WTC11 (cell line): ENCODE measurements at regions not wholly inside any gene's neighbourhood (a gene's known extent, or its start where the extent isn't known, plus 50 kb on each side); places are given as distances from the start of the nearest gene placed in this dataset.

Experiments used
- ATAC-seq: fragments of 200-7000 bp; cut with Tn5 transposase; 2 replicates; pipeline ENCODE4 v1.10.0; 2021; ENCODE audit warnings: mild to moderate bottlenecking, moderate library complexity
- CTCF ChIA-PET: fragments of 300-600 bp; sonication (Branson Sonifier 250); formaldehyde crosslinking; loops from one replicate; lab custom pipeline; 2021; ENCODE audit warnings: antibody characterized with exemption; lab: Charles Lee
- POLR2A ChIA-PET: fragments of 350-600 bp; sonication (Branson Sonifier 250); formaldehyde crosslinking; loops from one replicate; lab custom pipeline; 2021; ENCODE audit warnings: antibody characterized with exemption; lab: Charles Lee
- DNase-seq: peaks from one replicate; pipeline ENCODE4 v3.0.0; 2021; ENCODE audit warnings: low spot score
- H3K27ac Mint-ChIP-seq: 2 replicates; pipeline ENCODE4 v1.8.0; 2021; ENCODE audit warnings: mixed read lengths
- H3K27me3 Mint-ChIP-seq: 2 replicates; pipeline ENCODE4 v1.8.0; 2021; ENCODE audit warnings: low read depth, mild to moderate bottlenecking, moderate library complexity, mixed read lengths
- H3K36me3 Mint-ChIP-seq: 2 replicates; pipeline ENCODE4 v1.8.0; 2021; ENCODE audit warnings: mixed read lengths
- H3K4me1 Mint-ChIP-seq: 2 replicates; pipeline ENCODE4 v1.8.0; 2022; ENCODE audit warnings: mixed read lengths
- H3K4me3 Mint-ChIP-seq: 2 replicates; pipeline ENCODE4 v1.8.0; 2021; ENCODE audit warnings: mild to moderate bottlenecking, moderate library complexity, mixed read lengths
- H3K9me3 Mint-ChIP-seq: 2 replicates; pipeline ENCODE4 v1.8.0; 2021; ENCODE audit warnings: mixed read lengths
- ATF1 ChIP-seq: sonication (generic); formaldehyde crosslinking; IDR thresholded peaks from 2 replicates; pipeline ENCODE4 v1.8.1; 2023; ENCODE audit warnings: mild to moderate bottlenecking, moderate library complexity, missing genetic modification reagents
- ETV6 ChIP-seq: sonication (generic); formaldehyde crosslinking; IDR thresholded peaks from 2 replicates; pipeline ENCODE4 v1.8.1; 2022; ENCODE audit warnings: mild to moderate bottlenecking, missing genetic modification reagents
- FOXJ3 ChIP-seq: sonication (generic); formaldehyde crosslinking; IDR thresholded peaks from 2 replicates; pipeline ENCODE4 v1.9.0; 2021; ENCODE audit warnings: missing genetic modification reagents, mild to moderate bottlenecking, borderline replicate concordance
- FOXK1 ChIP-seq: sonication (generic); formaldehyde crosslinking; IDR thresholded peaks from 2 replicates; pipeline ENCODE4 v1.8.0; 2022; ENCODE audit warnings: mild to moderate bottlenecking, moderate library complexity, missing genetic modification reagents
- JUN ChIP-seq: sonication (generic); formaldehyde crosslinking; IDR thresholded peaks from 2 replicates; pipeline ENCODE4 v1.8.0; 2023; ENCODE audit warnings: mild to moderate bottlenecking, missing genetic modification reagents
- KAT7 ChIP-seq: sonication (generic); formaldehyde crosslinking; IDR thresholded peaks from 2 replicates; pipeline ENCODE4 v1.8.1; 2023; ENCODE audit warnings: missing genetic modification reagents, mild to moderate bottlenecking, borderline replicate concordance
- MYBL2 ChIP-seq: sonication (generic); formaldehyde crosslinking; IDR thresholded peaks from 2 replicates; pipeline ENCODE4 v1.8.1; 2023; ENCODE audit warnings: mild to moderate bottlenecking, moderate library complexity, missing genetic modification reagents
- NFE2L1 ChIP-seq: sonication (generic); formaldehyde crosslinking; IDR thresholded peaks from 2 replicates; pipeline ENCODE4 v1.8.1; 2023; ENCODE audit warnings: missing genetic modification reagents
- NR1H2 ChIP-seq: sonication (generic); formaldehyde crosslinking; IDR thresholded peaks from 2 replicates; pipeline ENCODE4 v1.9.0; 2021; ENCODE audit warnings: mild to moderate bottlenecking, moderate library complexity, missing genetic modification reagents
- SOX15 ChIP-seq: fragments of 250-450 bp; sonication (Bioruptor Pico); IDR thresholded peaks from 2 replicates; pipeline ENCODE4 v1.9.0; 2021; ENCODE audit warnings: mild to moderate bottlenecking
- STAT6 ChIP-seq: sonication (generic); formaldehyde crosslinking; conservative IDR thresholded peaks from 2 replicates; pipeline ENCODE4 v1.8.1; 2023; ENCODE audit warnings: mild to moderate bottlenecking, low read depth, missing genetic modification reagents, moderate library complexity
- USF2 ChIP-seq: sonication (generic); formaldehyde crosslinking; IDR thresholded peaks from 2 replicates; pipeline ENCODE4 v1.8.1; 2023; ENCODE audit warnings: mild to moderate bottlenecking, missing genetic modification reagents, moderate library complexity
- ZNF121 ChIP-seq: sonication (generic); formaldehyde crosslinking; IDR thresholded peaks from 2 replicates; pipeline ENCODE4 v1.8.0; 2023; ENCODE audit warnings: missing genetic modification reagents
- ZNF232 ChIP-seq: sonication (generic); formaldehyde crosslinking; IDR thresholded peaks from 2 replicates; pipeline ENCODE4 v1.8.0; 2022; ENCODE audit warnings: mild to moderate bottlenecking, missing genetic modification reagents
- ZNF263 ChIP-seq: sonication (generic); formaldehyde crosslinking; IDR thresholded peaks from 2 replicates; pipeline ENCODE4 v1.8.1; 2022; ENCODE audit warnings: low read depth, mild to moderate bottlenecking, moderate library complexity, missing genetic modification reagents
- ZNF423 ChIP-seq: fragments of 250-450 bp; sonication (Bioruptor Pico); IDR thresholded peaks from 2 replicates; pipeline ENCODE4 v2.1.2; 2022; ENCODE audit warnings: mild to moderate bottlenecking, moderate library complexity
- TF ChIP-seq, protein P1 (sequence below): sonication (generic); formaldehyde crosslinking; IDR thresholded peaks from 2 replicates; pipeline ENCODE4 v1.8.0; 2022; ENCODE audit warnings: mild to moderate bottlenecking, missing genetic modification reagents
- TF ChIP-seq, protein P2 (sequence below): fragments of 250-450 bp; sonication (Bioruptor Pico); IDR thresholded peaks from 2 replicates; pipeline ENCODE4 v1.9.0; 2021; ENCODE audit warnings: moderate library complexity, mild to moderate bottlenecking, inconsistent platforms, borderline replicate concordance
- TF ChIP-seq, protein P3 (sequence below): sonication (generic); formaldehyde crosslinking; IDR thresholded peaks from 2 replicates; pipeline ENCODE4 v1.8.0; 2022; ENCODE audit warnings: mild to moderate bottlenecking, missing genetic modification reagents
- TF ChIP-seq, protein P4 (sequence below): sonication (generic); formaldehyde crosslinking; IDR thresholded peaks from 2 replicates; pipeline ENCODE4 v1.8.1; 2022; ENCODE audit warnings: low read depth, missing genetic modification reagents, borderline replicate concordance
- TF ChIP-seq, protein P5 (sequence below): sonication (generic); formaldehyde crosslinking; IDR thresholded peaks from 2 replicates; pipeline ENCODE4 v1.8.1; 2023; ENCODE audit warnings: mild to moderate bottlenecking, moderate library complexity, missing genetic modification reagents
- TF ChIP-seq, protein P6 (sequence below): sonication (generic); formaldehyde crosslinking; IDR thresholded peaks from 2 replicates; pipeline ENCODE4 v1.8.1; 2022; ENCODE audit warnings: mild to moderate bottlenecking, missing genetic modification reagents, moderate library complexity, borderline replicate concordance

- Mint-ChIP-seq H3K4me3 (no peak overlapping the region), H3K9me3 (no peaks in the 10 kb centered on the region), H3K4me1 (peaks cover 14% of the 10 kb centered on the region), H3K36me3 (no peaks in the 10 kb centered on the region), H3K27me3 (no peaks in the 10 kb centered on the region; the same call in 1 of the 2 replicates), H3K27ac (no peak overlapping the region)
- DNase-seq: no peak
- POLR2A ChIA-PET: no interaction called here
- TF ChIP-seq FOXK1: no peak
- TF ChIP-seq, protein P1, sequence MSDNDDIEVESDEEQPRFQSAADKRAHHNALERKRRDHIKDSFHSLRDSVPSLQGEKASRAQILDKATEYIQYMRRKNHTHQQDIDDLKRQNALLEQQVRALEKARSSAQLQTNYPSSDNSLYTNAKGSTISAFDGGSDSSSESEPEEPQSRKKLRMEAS (CRISPR knock-in tag): no peak
- TF ChIP-seq MYBL2 (CRISPR knock-in tag): no peak
- TF ChIP-seq, protein P2, sequence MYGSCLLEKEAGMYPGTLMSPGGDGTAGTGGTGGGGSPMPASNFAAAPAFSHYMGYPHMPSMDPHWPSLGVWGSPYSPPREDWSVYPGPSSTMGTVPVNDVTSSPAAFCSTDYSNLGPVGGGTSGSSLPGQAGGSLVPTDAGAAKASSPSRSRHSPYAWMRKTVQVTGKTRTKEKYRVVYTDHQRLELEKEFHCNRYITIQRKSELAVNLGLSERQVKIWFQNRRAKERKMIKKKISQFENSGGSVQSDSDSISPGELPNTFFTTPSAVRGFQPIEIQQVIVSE (CRISPR knock-in tag): no peak
- no peak for TF ChIP-seq ATF1 (CRISPR knock-in tag)
- no peak for TF ChIP-seq ZNF263 (CRISPR knock-in tag)
- no peak for TF ChIP-seq ETV6 (CRISPR knock-in tag)
- TF ChIP-seq, protein P3, sequence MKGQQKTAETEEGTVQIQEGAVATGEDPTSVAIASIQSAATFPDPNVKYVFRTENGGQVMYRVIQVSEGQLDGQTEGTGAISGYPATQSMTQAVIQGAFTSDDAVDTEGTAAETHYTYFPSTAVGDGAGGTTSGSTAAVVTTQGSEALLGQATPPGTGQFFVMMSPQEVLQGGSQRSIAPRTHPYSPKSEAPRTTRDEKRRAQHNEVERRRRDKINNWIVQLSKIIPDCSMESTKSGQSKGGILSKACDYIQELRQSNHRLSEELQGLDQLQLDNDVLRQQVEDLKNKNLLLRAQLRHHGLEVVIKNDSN (CRISPR knock-in tag): no peak
- no peak for TF ChIP-seq ZNF232 (CRISPR knock-in tag)
- no peak for TF ChIP-seq NR1H2 (CRISPR knock-in tag)
- no peak for TF ChIP-seq SOX15 (CRISPR knock-in tag)
- no peak for ATAC-seq
- CTCF ChIA-PET: no interaction called here
Measured at GRCh38 chr14:32014498-32014897, 62.6 kb upstream of the ARHGAP5 start.

- TF ChIP-seq, protein P4, sequence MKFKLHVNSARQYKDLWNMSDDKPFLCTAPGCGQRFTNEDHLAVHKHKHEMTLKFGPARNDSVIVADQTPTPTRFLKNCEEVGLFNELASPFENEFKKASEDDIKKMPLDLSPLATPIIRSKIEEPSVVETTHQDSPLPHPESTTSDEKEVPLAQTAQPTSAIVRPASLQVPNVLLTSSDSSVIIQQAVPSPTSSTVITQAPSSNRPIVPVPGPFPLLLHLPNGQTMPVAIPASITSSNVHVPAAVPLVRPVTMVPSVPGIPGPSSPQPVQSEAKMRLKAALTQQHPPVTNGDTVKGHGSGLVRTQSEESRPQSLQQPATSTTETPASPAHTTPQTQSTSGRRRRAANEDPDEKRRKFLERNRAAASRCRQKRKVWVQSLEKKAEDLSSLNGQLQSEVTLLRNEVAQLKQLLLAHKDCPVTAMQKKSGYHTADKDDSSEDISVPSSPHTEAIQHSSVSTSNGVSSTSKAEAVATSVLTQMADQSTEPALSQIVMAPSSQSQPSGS (CRISPR knock-in tag): no peak
- TF ChIP-seq USF2 (CRISPR knock-in tag) (no peak), STAT6 (no peak), JUN (no peak), KAT7 (CRISPR knock-in tag) (no peak), ETV6 (CRISPR knock-in tag) (no peak), ZNF121 (CRISPR knock-in tag) (no peak), NR1H2 (CRISPR knock-in tag) (no peak), NFE2L1 (CRISPR knock-in tag) (no peak), FOXJ3 (CRISPR knock-in tag) (no peak), ZNF423 (no peak)
- TF ChIP-seq, protein P5, sequence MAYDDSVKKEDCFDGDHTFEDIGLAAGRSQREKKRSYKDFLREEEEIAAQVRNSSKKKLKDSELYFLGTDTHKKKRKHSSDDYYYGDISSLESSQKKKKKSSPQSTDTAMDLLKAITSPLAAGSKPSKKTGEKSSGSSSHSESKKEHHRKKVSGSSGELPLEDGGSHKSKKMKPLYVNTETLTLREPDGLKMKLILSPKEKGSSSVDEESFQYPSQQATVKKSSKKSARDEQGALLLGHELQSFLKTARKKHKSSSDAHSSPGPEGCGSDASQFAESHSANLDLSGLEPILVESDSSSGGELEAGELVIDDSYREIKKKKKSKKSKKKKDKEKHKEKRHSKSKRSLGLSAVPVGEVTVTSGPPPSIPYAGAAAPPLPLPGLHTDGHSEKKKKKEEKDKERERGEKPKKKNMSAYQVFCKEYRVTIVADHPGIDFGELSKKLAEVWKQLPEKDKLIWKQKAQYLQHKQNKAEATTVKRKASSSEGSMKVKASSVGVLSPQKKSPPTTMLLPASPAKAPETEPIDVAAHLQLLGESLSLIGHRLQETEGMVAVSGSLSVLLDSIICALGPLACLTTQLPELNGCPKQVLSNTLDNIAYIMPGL (CRISPR knock-in tag): no peak
- TF ChIP-seq, protein P6, sequence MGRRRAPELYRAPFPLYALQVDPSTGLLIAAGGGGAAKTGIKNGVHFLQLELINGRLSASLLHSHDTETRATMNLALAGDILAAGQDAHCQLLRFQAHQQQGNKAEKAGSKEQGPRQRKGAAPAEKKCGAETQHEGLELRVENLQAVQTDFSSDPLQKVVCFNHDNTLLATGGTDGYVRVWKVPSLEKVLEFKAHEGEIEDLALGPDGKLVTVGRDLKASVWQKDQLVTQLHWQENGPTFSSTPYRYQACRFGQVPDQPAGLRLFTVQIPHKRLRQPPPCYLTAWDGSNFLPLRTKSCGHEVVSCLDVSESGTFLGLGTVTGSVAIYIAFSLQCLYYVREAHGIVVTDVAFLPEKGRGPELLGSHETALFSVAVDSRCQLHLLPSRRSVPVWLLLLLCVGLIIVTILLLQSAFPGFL: no peak
- Mint-ChIP-seq H3K4me3 (no peak overlapping the region), H3K36me3 (no peaks in the 10 kb centered on the region; the same call in 1 of the 2 replicates), H3K27ac (no peak overlapping the region), H3K4me1 (peaks cover 14% of the 10 kb centered on the region), H3K27me3 (no peaks in the 10 kb centered on the region; the same call in 1 of the 2 replicates), H3K9me3 (peaks cover 2% of the 10 kb centered on the region)
- no peak for ATAC-seq
- DNase-seq: no peak
- ChIA-PET POLR2A (no interaction called here), CTCF (no interaction called here)
Measured at GRCh38 chr14:32015166-32015565, 61.9 kb upstream of the ARHGAP5 start.
